Esophagus muscularis mucosa (tissue), 4 donors: ENCODE measurements at regions not wholly inside any gene's neighbourhood (a gene's known extent, or its start where the extent isn't known, plus 50 kb on each side); places are given as distances from the start of the nearest gene placed in this dataset.

Source experiments
- CTCF ChIP-seq, 3 experiments: fragments of 200-600 bp in 2 of 3; fragments of 450-650 bp in 1 of 3; sonication (generic) in 2 of 3; IDR thresholded peaks; one replicate each; pipeline ENCODE4 v1.5.1; 2017 to 2019; ENCODE audit warnings: antibody characterized with exemption in 3 of 3, mild to moderate bottlenecking in 2 of 3, moderate library complexity in 1 of 3
- EP300 ChIP-seq: sonication (generic); formaldehyde crosslinking; IDR thresholded peaks from one replicate; pipeline ENCODE4 v1.6.1; 2017; ENCODE audit warnings: antibody characterized with exemption
- POLR2A ChIP-seq: fragments of 450-650 bp; IDR thresholded peaks from one replicate; pipeline ENCODE4 v1.6.1; 2017; ENCODE audit warnings: antibody characterized with exemption, moderate library complexity, mild to moderate bottlenecking, low read depth

GRCh38 chr2:12071318-12071717 is 324.9 kb downstream of the LPIN1 start:
- TF ChIP-seq POLR2A (no peak), CTCF (IDR thresholded peaks at IDR 0.05) (no peak), EP300 (no peak)
